Suppressor macrophage (primary cell): ENCODE measurements at regions not wholly inside any gene's neighbourhood (a gene's known extent, or its start where the extent isn't known, plus 50 kb on each side); places are given as distances from the start of the nearest gene placed in this dataset.

ENCODE experiments used
- DNase-seq, 4 experiments: peaks; one replicate each; pipeline ENCODE4 v3.0.0-alpha.2; 2020 to 2022

DNA sequence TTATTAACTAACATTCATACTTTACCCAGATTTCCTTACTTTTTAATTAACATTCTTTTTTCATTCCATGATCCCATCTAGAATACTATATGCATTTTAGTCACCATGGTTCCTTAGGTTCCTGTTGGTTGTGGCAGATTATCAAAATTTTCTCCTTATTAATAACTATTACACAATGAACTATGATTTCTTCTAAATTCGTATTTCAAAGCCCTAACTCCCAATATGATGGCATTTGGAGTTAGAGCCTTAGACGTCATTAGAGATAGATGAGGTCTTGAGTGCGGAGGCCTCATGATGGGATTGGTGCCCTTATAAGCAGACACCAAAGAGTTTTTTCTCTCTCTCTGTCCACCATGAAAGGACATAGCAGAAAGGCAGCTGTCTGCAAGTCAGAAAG is 485.4 kb downstream of the TLR4 start:
- no peak for DNase-seq

DNA sequence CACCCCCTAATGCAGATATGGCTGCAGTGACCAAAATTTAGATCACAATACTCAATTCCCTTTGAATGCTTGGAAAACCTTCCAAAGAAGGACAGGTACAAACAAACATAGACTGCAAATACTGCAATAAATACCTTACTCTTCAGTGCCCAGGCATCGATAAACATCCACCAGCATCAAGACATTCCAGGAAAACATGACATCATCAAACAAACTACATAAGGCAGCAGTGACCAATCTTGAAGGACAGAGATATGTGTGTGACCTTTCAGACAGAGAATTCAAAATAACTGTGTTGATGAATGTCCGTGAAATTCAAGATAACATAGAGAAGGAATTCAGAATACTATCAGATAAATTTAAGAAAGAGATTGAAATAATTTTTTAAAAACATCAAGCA is 488.6 kb downstream of the TLR4 start:
- no peak for DNase-seq

DNA sequence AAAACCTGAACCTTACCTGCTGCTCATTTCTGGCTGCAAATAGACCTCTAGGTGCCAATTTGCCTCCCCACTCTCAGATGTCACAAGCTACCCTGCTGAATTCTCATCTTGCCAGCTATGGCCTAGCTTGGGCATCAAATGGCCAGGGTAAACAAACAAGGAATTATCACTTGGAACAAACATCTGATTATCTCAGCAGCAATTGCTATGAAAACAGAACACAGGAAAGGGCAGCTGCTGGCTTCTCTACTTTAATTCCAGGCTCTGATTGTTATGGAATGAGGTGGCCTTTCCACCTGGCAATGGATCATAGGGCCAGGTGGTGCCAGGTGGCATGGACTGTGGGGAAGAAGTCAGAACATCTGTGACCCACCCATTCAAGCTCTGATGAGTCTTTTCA is 505.1 kb downstream of the TLR4 start:
- DNase-seq = no peak

DNA sequence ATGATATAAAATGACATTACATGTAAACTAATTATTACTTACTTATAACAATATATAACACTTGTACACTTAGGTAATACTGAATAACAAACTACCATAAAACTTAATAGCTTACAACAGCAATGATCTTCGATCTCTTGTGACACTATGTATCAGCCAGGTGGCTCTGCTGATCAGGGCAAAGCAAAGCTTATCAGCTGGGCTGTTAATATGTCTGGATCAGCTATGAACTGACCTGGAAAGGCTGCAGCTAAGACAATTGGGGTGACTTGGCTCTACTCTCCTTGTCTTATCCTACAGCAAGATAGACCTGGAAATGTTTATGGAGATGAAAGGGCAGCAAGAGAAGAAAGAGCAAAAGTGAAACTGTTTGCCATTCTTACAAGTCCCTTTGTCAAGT is 511.3 kb downstream of the TLR4 start:
- no peak for DNase-seq

DNA sequence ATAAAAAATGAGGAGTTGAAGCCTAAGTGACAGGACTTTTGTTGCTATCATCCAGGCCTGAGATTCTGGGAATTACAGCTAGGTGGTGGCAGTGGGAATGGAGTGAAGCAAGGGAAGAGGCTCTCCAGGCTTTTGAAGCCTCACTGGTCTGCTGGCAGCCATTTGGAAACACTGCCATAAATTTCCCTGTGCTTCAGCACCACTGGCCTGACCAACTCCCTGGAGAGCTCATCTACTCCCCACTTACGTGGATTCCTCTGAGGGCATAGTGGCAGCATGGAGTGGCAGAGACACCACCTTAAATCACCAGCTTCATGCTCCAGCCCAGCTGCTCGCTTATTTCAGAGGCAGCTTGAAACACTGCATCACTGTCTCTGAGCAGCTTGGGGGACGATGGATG is 518.2 kb downstream of the TLR4 start:
- no peak for DNase-seq

DNA sequence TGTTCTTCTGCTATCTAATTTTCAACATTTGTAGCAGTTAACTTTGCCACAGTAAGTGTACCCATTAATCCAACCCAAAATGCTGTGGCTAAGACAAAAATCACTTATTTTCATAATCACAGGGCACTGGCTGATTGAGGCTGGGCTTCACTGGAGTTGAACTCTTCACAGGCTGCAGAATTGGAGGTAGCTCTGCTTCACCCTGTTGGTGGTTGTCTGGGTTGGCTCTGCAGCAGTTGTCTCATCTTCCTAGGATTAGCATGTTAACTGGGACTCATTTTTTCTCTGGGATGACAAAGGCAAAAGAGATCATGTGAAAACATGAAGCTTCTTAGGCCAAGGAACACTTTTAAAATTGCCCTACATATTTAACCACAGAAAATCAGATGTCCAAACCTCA is 518.9 kb downstream of the TLR4 start:
- DNase-seq = no peak

DNA sequence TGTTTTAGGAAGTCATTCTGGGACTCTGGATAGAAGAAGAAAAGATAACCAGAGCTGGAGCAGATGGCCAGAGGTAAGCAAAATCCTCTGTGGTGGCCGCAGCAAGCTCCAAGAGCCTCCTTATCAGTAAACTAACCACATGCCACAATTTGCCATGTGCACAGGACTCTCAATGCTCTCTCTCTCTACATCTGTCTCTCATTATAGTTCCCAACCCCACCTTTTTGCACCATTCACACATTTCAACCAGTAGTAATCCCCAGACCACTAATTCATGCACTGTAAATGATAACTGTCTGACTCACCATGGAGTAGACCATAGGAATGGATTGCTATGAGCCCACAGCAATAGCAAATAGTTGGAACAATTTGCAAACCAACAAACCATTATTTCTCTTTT is 526.1 kb downstream of the TLR4 start:
- DNase-seq = no peak

DNA sequence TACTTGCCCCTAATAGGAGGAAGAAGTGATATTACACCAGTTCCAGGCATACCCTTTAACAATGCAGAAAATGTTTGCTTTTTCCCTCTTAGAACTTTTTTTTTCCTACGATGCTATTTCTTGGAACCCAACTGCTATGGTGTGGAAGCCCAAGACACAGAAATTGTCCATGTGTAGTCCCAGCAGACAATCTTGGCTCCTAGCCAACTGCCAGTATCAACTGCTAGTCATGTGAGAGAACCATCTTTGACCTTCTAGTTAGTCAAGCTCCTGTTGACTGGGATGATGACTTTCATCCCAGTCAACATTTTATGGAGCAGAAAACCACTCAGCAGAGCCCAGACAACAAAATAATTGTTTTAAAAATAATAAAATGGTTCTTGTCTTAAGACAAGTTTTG is 532.4 kb downstream of the TLR4 start:
- DNase-seq = no peak

DNA sequence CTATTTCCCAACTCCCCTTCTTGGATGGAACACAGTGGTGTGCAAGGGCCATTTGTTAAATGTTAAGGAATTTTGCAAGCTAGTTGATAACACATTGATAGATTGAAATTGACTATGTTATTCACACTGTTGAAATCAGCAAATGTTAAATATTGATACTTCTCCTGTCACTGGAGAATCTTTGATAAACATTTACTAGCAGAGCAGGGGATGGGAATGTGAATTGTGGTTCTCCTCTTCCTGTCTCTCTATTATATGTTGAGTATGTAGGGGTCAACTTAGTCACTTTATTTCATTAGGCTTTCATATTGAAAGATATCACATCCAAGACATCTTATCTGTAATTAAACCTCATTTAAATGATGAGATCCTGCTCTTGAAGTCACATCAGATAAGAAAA is 533.9 kb downstream of the TLR4 start:
- no peak for DNase-seq

DNA sequence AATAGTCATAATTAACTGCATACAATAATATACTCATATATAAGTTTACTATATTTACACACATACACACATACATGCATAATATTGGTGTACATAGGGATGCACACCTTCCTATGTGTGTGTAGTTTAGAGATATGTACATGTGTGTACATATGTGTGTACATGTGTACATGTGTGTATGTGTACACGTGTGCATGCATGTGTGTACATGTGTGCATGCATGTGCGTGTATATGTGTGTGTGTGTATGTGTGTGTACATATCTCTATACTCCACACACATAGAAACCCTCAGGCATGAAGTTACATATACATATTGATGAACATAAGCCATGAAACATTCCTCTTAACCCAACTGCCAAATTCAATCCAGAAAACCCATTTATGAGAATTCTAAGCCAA is 547.8 kb downstream of the TLR4 start:
- DNase-seq = no peak

DNA sequence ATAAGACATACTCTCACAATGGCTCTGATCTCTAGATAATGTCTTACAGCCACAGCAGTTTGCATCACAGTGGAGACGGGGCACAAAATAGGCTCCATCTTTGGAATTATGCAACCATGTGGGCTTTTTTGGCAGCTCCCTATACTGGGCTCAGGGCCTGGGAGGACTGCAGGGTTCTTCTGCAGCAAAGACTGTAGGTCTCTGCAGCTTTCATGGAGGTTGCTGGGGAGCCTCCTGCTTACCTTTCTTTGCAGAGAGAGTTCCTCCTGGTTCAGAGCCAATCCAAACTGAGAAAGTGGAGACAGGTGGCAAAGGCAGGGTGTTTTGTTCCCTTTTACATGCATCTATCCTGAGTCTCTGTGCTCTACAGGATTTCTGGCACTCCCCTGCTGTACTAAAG is 558.0 kb downstream of the TLR4 start:
- DNase-seq = no peak

DNA sequence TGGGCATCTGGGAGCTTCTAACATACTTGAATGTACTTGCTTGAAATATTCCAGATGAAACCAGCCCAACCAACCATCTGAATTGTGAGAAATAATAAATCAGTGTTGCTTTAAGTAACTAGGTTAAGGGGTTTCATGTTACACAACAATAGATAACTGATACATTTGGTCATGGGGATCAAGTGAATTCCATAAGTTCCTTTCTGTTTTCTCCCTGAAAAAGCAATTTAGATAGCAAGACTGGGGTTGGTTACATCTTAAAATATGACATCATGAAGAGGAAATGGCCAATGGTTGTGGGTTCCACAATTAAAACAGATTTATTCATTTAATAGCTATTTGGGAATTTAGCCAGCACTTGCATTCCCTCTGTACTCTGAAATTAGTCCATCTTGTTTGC is 559.7 kb downstream of the TLR4 start:
- DNase-seq = no peak

DNA sequence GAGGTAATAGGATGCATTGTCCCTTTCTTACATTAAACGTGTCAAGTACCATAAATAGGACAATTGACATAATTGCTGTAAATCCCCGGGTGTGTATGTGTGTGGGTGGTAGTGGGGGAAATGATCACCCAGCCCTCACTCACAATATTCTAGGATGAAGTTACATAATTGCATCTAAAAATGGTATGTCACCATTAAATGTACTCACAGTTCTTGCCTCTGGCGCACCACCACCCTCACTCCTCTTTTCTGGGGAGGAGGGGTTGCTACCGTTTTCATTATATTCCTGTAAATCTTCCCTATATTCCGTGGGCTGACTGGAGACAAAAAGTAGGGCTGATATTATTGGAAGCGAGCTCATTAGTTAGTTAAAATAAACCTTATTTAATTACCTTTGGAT is 563.8 kb downstream of the TLR4 start:
- no peak for DNase-seq

DNA sequence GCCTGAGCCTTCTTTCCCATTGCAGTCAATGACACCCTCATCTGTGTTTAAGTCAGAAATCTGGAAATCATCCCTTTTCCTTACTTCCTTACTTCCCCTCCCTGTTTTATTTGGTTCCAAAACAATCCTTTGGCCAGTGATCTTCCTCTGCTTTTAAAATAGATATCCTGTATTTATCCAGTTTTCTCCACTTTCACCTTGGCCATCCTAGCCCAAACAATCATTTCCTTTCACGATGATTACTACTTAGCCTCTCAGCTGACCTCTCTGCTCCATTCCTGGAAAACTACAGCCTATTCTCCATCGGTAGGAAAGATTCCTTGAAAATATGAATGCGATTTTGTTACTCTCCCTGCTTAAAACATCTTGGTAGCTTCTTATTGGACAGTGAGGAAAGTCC is 565.4 kb downstream of the TLR4 start:
- no peak for DNase-seq

DNA sequence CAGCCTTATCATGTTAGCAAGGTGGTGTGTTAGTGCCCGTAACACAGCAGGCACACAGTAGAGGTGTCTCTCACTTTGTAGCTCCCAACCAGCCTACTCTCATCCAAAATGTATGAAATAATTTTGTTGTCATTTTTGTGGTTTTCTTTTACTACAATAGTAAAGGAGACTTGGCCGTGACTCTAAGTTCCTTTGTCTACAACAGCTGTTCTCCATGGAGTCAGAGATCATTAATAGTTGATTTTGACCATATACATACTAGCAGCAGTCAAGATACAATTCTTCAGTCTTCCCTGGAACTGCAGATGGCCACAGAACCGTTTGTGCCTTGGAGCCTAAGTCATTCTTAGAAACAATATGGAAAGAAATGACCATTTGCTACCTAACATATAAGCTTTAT is 567.1 kb downstream of the TLR4 start:
- no peak for DNase-seq

DNA sequence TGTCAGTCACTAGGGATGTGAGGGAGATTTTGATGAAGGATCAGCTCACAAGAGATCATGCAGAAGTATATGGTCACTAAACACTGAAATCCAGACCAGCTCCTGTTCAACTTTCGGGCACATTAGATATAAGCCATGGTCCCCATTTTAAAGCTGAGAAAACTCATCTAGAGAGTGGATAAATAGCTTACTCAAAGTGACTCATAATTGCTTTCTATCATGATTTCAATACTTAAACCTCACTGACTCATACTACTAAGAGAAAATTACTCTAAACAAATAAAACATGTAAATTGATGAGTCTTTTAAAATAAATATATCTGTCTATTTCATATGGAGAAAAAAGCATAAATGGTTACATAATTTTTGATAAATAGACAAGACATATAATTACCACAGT is 567.7 kb downstream of the TLR4 start:
- no peak for DNase-seq

DNA sequence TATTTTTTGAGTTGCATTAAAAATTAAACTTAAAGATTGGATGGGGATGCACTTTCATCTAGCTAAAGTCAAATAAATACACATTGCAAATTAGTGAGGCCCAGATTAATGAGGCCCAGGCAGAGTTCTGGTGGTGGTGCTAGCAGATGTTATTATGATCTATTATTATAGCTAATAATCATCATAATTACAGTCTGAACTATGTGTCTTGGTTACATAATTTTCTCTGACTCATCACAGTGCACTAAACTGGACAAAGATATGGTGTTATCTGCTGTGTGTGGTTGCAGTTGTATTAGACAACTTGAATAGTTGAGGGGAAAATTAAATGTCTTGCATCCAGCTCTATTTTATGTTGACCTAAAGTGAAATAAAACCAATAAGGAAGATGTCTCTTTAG is 568.8 kb downstream of the TLR4 start:
- no peak for DNase-seq

DNA sequence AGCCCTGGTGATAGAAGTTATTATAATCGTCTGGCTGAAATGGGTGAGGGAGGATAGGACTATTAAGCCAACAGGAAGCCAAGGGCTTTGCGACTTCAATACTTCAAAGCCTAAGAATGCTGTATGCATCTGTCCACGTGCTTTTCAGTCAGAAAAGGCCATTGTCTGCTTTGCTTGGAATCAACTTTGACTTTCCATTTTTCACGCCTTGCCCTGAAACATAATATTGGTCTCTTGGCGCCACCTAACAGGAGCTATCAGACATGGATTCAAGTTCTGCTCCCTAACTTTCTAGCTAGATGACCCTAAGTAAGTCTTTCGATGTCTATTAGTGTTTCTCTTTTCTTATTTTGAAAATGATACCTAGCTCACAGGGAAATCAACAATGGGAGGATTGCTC is 572.6 kb downstream of the TLR4 start:
- no peak for DNase-seq

DNA sequence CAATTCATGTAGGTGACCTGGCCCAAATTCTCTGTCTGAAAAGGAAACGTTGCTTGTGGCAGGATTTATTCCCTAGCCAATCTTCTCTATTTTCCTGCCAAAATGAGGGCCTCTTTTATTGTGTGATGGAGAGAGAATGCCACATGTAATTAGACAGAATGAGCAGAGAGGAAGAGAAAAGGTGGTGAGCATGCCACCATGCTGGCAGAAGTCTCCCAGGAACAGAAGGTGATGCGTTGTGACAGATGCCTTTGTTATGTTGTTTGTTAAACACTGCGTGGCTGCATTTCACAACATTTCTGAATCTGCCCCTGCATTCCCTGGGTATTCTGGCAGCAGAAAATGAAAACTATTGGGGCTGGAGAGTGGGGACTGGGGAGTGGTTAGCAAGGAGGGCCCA is 577.6 kb downstream of the TLR4 start:
- DNase-seq = no peak

DNA sequence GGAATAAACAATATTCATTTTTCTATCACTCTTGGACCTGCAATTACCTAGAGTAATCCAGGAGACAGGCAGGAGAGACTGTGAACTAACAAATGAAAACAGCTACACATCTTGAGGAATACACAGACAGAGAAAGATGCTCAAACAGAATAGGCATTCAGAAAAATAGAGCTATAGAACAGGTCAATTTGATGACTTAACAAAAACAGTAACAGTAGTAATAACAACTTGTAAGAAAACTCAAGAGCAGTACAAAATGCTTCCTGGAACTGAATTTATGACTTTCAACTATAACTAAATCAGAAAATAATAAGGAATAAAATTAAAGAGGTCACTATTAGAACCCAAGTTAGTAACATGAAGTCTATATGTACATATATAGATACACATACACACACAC is 579.3 kb downstream of the TLR4 start:
- no peak for DNase-seq

DNA sequence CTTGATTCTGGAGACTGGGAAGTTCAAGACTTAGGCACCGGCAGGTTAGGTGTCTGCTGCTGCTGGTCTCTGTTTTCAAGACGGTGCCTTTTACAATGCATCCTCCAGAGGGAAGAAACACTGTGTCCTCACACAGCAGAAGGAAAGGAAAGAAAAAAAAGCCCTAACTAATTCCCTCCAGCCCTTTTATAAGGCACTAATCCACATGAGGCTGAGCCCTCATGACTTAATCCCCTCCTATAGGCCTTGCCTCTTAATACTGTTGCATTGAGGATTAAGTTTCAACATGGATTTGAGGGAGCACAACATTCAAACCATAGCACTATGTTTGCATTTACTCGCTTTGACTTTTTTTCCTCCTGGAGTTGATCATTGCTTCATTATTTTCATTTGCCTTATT is 585.9 kb downstream of the TLR4 start:
- DNase-seq = no peak

DNA sequence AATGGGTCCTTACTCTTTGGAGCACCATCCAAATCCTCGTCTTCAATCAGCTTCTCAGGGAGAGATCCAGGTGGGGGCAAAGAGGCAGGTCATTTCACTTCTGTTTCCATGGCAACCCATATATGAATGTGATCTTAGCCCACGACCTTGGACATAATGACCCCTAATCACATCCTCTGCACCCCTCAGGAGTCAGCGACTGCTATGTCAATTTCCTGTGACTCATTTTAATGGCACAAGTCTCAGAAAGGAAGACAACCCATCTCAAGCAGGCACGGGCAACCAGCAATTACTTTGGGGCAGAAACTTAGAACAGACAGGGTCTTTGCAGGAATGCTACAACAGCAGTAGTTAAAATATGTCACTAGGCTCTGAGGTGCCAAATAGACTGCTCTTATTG is 591.2 kb downstream of the TLR4 start:
- DNase-seq = no peak

DNA sequence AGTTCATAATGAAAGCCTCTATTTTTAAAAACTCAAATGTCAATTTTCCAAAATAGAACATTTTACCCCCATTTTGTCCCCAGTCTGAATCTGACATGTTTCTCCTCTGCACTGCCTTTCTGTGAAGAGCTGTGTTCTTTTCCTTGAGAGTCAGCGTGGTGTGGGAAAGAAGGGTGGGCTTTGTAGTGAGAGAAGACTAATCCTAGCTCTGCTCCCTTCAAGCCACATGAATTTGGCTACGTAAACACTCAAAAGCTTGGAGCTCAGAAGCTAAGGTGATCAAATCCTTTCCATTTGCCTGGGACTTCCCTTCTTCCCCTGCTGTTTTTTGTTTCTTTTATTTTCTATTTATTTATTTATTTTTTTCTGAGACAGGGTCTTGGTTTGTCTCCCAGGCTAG is 598.5 kb downstream of the TLR4 start:
- no peak for DNase-seq

DNA sequence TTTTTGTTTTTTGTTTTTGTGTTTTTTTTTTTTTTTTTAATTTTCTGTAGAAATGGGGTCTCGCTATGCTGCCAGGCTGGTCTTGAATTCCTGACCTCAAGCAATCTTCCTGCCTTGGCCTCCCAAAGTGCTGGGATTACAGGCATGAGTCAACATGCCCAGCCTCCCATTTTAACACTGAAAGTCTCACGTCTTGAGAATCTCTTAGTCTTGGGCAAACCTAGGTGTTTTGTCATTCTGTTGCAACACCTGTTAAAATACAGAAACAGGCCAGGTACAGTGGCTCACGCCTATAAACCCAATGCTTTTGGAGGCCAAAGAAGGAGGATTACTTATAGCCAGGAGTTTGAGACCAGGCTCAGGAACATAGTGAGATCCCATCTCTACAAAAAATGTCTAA is 599.0 kb downstream of the TLR4 start:
- no peak for DNase-seq

DNA sequence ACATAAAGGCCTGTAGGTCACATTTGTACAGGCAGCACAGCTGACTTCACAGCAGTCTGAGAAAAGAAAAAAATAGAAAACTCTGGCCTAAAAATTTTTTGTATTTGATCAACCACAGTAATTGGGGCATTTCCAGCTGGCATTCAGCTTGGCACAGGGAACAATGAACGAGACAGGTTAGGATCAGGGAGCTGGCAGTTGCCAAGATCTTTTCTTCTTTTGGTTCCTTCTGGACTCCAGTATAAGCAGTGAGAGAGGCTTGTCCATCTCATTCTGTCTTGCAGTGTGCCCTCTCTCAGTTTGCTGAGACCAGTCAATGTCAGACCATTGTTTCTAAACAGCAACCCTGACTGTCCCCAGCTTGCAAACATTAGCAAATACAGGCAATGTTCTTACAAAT is 601.1 kb downstream of the TLR4 start:
- no peak for DNase-seq

DNA sequence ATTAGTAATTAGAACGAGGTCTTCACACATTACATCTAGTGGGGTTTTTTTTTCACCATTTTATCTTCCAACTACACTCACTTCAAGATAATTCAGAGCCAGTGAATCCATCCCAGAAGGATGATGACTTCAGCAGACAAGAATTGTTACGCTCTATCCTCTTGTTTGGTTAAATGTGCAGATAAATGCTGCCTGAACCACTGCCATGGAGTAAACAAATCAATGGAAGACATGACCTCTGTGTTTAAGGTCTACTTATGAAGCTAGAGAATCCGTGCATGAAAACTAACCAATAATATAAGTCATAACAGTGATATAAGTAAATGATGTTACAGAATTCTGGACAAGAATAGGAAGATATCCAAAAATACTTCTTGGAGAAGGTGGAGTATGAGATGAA is 602.6 kb downstream of the TLR4 start:
- DNase-seq = no peak
